HFFc6 (cell line): ENCODE measurements at regions not wholly inside any gene's neighbourhood (a gene's known extent, or its start where the extent isn't known, plus 50 kb on each side); places are given as distances from the start of the nearest gene placed in this dataset.
"Not testable (repeated sequence)": the region's sequence is repeated elsewhere in the genome, so short reads cannot be mapped to it uniquely, and the experiment has no call there.

Source experiments
- DNase-seq: peaks from one replicate; pipeline ENCODE4 v3.0.0-alpha.2; 2018
- H3K27ac Mint-ChIP-seq: 2 replicates; pipeline ENCODE4 v1.8.0; 2020; ENCODE audit warnings: mild to moderate bottlenecking, mixed read lengths
- H3K27me3 Mint-ChIP-seq: 2 replicates; pipeline ENCODE4 v1.8.0; 2021; ENCODE audit warnings: mild to moderate bottlenecking, moderate library complexity, mixed read lengths; ENCODE audit not compliant: insufficient read depth
- H3K36me3 Mint-ChIP-seq: 2 replicates; pipeline ENCODE4 v1.8.0; 2021; ENCODE audit warnings: low read depth, mixed read lengths
- H3K4me1 Mint-ChIP-seq: 2 replicates; pipeline ENCODE4 v1.8.0; 2020; ENCODE audit warnings: low read depth, mixed read lengths
- H3K4me3 Mint-ChIP-seq: 2 replicates; pipeline ENCODE4 v1.8.0; 2020; ENCODE audit warnings: mild to moderate bottlenecking, moderate library complexity, mixed read lengths
- H3K9me3 Mint-ChIP-seq: 2 replicates; pipeline ENCODE4 v1.8.0; 2020; ENCODE audit warnings: mild to moderate bottlenecking, mixed read lengths
- CTCF ChIP-seq: fragments of 200-600 bp; sonication (generic); IDR thresholded peaks from 2 replicates; pipeline ENCODE4 v1.5.0; 2021; ENCODE audit warnings: antibody characterized with exemption, mild to moderate bottlenecking

GRCh38 chr7:68828575-68828974, 769.7 kb upstream of the AUTS2 start:
- H3K36me3 Mint-ChIP-seq = no peaks in the 10 kb centered on the region
- peaks cover 18% of the 10 kb centered on the region for H3K9me3 Mint-ChIP-seq
- peaks cover 2% of the 10 kb centered on the region; the same call in 1 of the 2 replicates for H3K27me3 Mint-ChIP-seq
- no peak for TF ChIP-seq CTCF
- no peak overlapping the region for H3K27ac Mint-ChIP-seq
- no peak overlapping the region for H3K4me3 Mint-ChIP-seq
- H3K4me1 Mint-ChIP-seq = no peaks in the 10 kb centered on the region
- no peak for DNase-seq

GRCh38 chr7:68833422-68833821, 764.9 kb upstream of the AUTS2 start:
- no peak for DNase-seq
- no peaks in the 10 kb centered on the region for H3K36me3 Mint-ChIP-seq
- no peak for TF ChIP-seq CTCF
- H3K4me1 Mint-ChIP-seq = no peaks in the 10 kb centered on the region
- H3K27me3 Mint-ChIP-seq = no peaks in the 10 kb centered on the region; the same call in 1 of the 2 replicates
- H3K4me3 Mint-ChIP-seq = no peak overlapping the region
- H3K27ac Mint-ChIP-seq = no peak overlapping the region
- peaks cover 11% of the 10 kb centered on the region; the same call in 1 of the 2 replicates for H3K9me3 Mint-ChIP-seq

GRCh38 chr7:68839014-68839413, 759.3 kb upstream of the AUTS2 start:
- no peaks in the 10 kb centered on the region for H3K36me3 Mint-ChIP-seq
- no peak for DNase-seq
- H3K4me3 Mint-ChIP-seq = no peak overlapping the region
- H3K4me1 Mint-ChIP-seq = no peaks in the 10 kb centered on the region
- TF ChIP-seq CTCF = no peak
- no peak overlapping the region for H3K27ac Mint-ChIP-seq
- H3K27me3 Mint-ChIP-seq = peaks cover 2% of the 10 kb centered on the region
- H3K9me3 Mint-ChIP-seq = peaks cover 18% of the 10 kb centered on the region; the same call in 1 of the 2 replicates

- Mint-ChIP-seq H3K27ac (no peak overlapping the region), H3K9me3 (peaks cover 23% of the 10 kb centered on the region; the same call in 1 of the 2 replicates), H3K27me3 (peaks cover 5% of the 10 kb centered on the region), H3K36me3 (no peaks in the 10 kb centered on the region), H3K4me1 (no peaks in the 10 kb centered on the region), H3K4me3 (no peak overlapping the region)
- no peak for DNase-seq
- TF ChIP-seq CTCF = no peak
Measured at GRCh38 chr7:68840991-68841390, 757.3 kb upstream of the AUTS2 start.

GRCh38 chr7:68843985-68844384, 754.3 kb upstream of the AUTS2 start:
- H3K36me3 Mint-ChIP-seq, DNase-seq, H3K4me3 Mint-ChIP-seq, H3K4me1 Mint-ChIP-seq, H3K27ac Mint-ChIP-seq, H3K27me3 Mint-ChIP-seq: not testable (repeated sequence)
- peaks cover 37% of the 10 kb centered on the region; the same call in 1 of the 2 replicates for H3K9me3 Mint-ChIP-seq

- Mint-ChIP-seq H3K27me3 (peaks cover 3% of the 10 kb centered on the region), H3K4me1 (no peaks in the 10 kb centered on the region), H3K36me3 (no peaks in the 10 kb centered on the region), H3K4me3 (no peak overlapping the region), H3K9me3 (peaks cover 45% of the 10 kb centered on the region; the same call in 1 of the 2 replicates), H3K27ac (no peak overlapping the region)
- TF ChIP-seq CTCF = no peak
- no peak for DNase-seq
Measured at GRCh38 chr7:68846811-68847325, 751.4 kb upstream of the AUTS2 start.
